ENCODE measurements at regions not wholly inside any gene's neighbourhood (a gene's known extent, or its start where the extent isn't known, plus 50 kb on each side); places are given as distances from the start of the nearest gene placed in this dataset.

- Histone ChIP-seq H3K27me3 (ENCODE audit: control insufficient read depth, insufficient read depth, low read length) (no peaks in the 10 kb centered on the region), H3K36me3 (ENCODE audit: control insufficient read depth, insufficient read depth, low read length) (no peaks in the 10 kb centered on the region), H3K4me1 (ENCODE audit: control insufficient read depth, insufficient read depth, low read length) (no peaks in the 10 kb centered on the region), H3K27ac (ENCODE audit: low read depth, low read length) (no peak overlapping the region), H3K9me3 (ENCODE audit: control insufficient read depth, insufficient read depth, low read length) (no peaks in the 10 kb centered on the region), H3K4me3 (ENCODE audit: low read depth, low read length) (no peak overlapping the region)
- 97% methylated on average over 8 of the region's 9 CpGs for WGBS (ENCODE audit: insufficient coverage)
- DNase-seq (ENCODE audit: low read depth in 4 of 6, low spot score in 6 of 6): no peak
Measured at GRCh38 chr13:73599232-73600128, 534.7 kb downstream of the KLF12 start.

DNA sequence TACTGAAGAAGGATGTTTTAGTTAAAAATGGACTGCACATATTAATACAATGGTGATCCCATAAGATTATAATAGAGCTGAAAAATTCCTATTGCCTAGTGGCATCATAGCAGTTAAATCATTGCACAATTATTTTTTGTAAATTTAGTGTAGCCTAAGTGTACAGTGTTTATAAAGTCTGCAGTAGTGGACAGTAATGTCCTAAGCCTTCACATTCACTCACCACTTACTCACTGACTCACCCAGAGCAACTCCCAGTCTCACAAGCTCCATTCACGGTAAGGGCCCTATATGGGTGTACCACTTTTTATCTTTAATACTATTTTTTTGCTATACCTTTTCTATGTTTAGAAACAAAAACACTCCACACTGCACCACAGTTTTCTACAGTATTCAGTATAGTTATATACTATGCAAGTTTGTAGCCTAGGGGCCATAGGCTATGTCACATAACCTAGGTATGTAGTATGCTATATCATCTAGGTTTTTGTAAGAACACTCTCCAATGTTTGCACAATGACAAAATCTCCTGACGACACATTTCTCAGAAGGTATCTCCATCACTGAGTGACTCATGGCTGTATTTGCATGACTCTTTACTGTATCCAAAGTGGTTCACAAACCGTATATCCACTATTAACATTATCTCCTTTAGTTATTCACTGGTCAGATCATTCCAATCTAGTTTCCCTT lies 536.0 kb downstream of the KLF12 start:
- Histone ChIP-seq H3K27ac (ENCODE audit: low read depth, low read length) (no peak overlapping the region), H3K4me1 (ENCODE audit: control insufficient read depth, insufficient read depth, low read length) (no peaks in the 10 kb centered on the region), H3K9me3 (ENCODE audit: control insufficient read depth, insufficient read depth, low read length) (no peaks in the 10 kb centered on the region), H3K36me3 (ENCODE audit: control insufficient read depth, insufficient read depth, low read length) (no peaks in the 10 kb centered on the region), H3K4me3 (ENCODE audit: low read depth, low read length) (no peak overlapping the region), H3K27me3 (ENCODE audit: control insufficient read depth, insufficient read depth, low read length) (no peaks in the 10 kb centered on the region)
- WGBS (ENCODE audit: insufficient coverage): 100% methylated on average over 2 of the region's 3 CpGs
- DNase-seq (ENCODE audit: low read depth in 4 of 6, low spot score in 6 of 6): no peak

- H3K9me3 ChIP-seq (ENCODE audit: control insufficient read depth, insufficient read depth, low read length): no peaks in the 10 kb centered on the region
- no peaks in the 10 kb centered on the region for H3K36me3 ChIP-seq (ENCODE audit: control insufficient read depth, insufficient read depth, low read length)
- no peaks in the 10 kb centered on the region for H3K27me3 ChIP-seq (ENCODE audit: control insufficient read depth, insufficient read depth, low read length)
- H3K27ac ChIP-seq (ENCODE audit: low read depth, low read length): no peak overlapping the region
- no CpG with 5 or more reads among the region's 1 CpG for WGBS (ENCODE audit: insufficient coverage)
- DNase-seq (ENCODE audit: low read depth in 4 of 6, low spot score in 6 of 6): peak in 1 of 6 donors; percentile 46
- H3K4me1 ChIP-seq (ENCODE audit: control insufficient read depth, insufficient read depth, low read length): no peaks in the 10 kb centered on the region
- no peak overlapping the region for H3K4me3 ChIP-seq (ENCODE audit: low read depth, low read length)
Measured at GRCh38 chr13:73596382-73596781, 537.6 kb downstream of the KLF5 start.

DNA sequence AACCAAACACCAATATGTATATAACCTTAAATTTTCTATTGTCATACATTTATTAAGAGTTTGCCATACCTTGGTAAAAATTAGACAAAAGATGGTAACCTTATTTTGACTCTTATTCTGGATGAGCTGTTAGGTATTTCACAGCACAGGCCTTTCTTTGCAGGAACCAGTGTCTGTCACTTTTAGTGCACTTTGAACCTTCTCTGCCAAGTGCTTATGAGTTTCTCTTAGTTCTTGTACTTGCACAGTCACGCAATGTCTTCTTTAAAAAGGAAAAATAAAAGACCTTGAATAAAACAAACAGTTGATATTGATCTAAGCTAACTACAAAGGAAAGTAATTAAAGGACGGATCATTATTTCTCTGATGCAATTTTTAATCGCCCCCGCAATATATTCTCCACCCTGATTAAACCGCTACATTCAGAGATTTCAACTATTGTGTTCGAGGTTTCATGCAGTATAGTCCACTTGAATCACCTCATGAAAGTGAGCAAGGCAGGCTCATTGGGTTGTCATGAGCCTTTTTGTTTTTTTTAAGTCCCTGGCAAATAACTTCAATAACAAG lies 534.5 kb downstream of the KLF5 start:
- no CpG with 5 or more reads among the region's 6 CpGs for WGBS (ENCODE audit: insufficient coverage)
- DNase-seq (ENCODE audit: low read depth in 4 of 6, low spot score in 6 of 6): no peak
- Histone ChIP-seq H3K9me3 (ENCODE audit: control insufficient read depth, insufficient read depth, low read length) (no peaks in the 10 kb centered on the region), H3K27ac (ENCODE audit: low read depth, low read length) (no peak overlapping the region), H3K4me1 (ENCODE audit: control insufficient read depth, insufficient read depth, low read length) (no peaks in the 10 kb centered on the region), H3K4me3 (ENCODE audit: low read depth, low read length) (no peak overlapping the region), H3K36me3 (ENCODE audit: control insufficient read depth, insufficient read depth, low read length) (no peaks in the 10 kb centered on the region), H3K27me3 (ENCODE audit: control insufficient read depth, insufficient read depth, low read length) (no peaks in the 10 kb centered on the region)

DNA sequence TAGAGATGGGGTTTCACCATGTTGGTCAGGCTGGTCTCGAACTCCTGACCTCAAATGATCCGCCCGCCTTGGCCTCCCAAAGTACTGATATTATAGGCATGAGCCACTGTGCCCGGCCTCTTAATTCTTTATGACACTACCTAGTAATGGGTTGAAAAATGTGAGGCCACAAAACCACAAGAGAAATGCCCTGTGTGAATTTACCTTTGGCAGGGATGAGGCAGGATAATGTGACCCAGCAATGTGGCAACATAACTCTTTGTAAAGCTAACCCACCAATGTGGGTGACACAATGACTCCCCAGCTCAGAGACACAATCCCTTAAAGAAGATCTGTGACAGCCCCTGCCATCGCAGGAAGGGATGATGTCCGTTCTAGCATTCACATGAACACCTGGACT lies 533.1 kb downstream of the KLF5 start:
- Histone ChIP-seq H3K9me3 (ENCODE audit: control insufficient read depth, insufficient read depth, low read length) (no peaks in the 10 kb centered on the region), H3K27me3 (ENCODE audit: control insufficient read depth, insufficient read depth, low read length) (no peaks in the 10 kb centered on the region), H3K4me1 (ENCODE audit: control insufficient read depth, insufficient read depth, low read length) (no peaks in the 10 kb centered on the region), H3K27ac (ENCODE audit: low read depth, low read length) (no peak overlapping the region), H3K36me3 (ENCODE audit: control insufficient read depth, insufficient read depth, low read length) (no peaks in the 10 kb centered on the region), H3K4me3 (ENCODE audit: low read depth, low read length) (no peak overlapping the region)
- DNase-seq (ENCODE audit: low read depth in 4 of 6, low spot score in 6 of 6): no peak
- no CpG with 5 or more reads among the region's 6 CpGs for WGBS (ENCODE audit: insufficient coverage)

DNA sequence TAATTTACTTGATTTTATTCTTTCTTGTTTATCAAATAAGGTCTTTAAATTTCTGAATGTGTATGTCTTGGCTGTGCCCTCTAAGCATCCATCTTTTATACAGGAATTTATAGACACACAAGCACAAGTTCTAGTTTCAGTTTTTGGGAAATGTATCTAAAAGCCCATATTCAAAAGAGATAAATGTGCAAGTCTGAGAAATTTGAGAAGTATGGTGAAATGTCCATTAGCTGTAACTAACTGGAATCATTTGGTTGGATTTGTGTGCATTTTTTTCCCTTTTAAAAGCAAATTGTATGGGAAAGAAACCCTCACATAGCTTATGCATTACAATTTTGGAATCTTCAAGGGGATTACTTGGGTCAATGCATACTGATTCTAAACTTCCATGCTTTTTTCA lies 532.0 kb downstream of the KLF5 start:
- Histone ChIP-seq H3K4me1 (ENCODE audit: control insufficient read depth, insufficient read depth, low read length) (no peaks in the 10 kb centered on the region), H3K27me3 (ENCODE audit: control insufficient read depth, insufficient read depth, low read length) (no peaks in the 10 kb centered on the region), H3K4me3 (ENCODE audit: low read depth, low read length) (no peak overlapping the region), H3K9me3 (ENCODE audit: control insufficient read depth, insufficient read depth, low read length) (no peaks in the 10 kb centered on the region), H3K27ac (ENCODE audit: low read depth, low read length) (no peak overlapping the region), H3K36me3 (ENCODE audit: control insufficient read depth, insufficient read depth, low read length) (no peaks in the 10 kb centered on the region)
- DNase-seq (ENCODE audit: low read depth in 4 of 6, low spot score in 6 of 6): no peak

- DNase-seq (ENCODE audit: low read depth in 4 of 6, low spot score in 6 of 6): no peak
- Histone ChIP-seq H3K27ac (ENCODE audit: low read depth, low read length) (no peak overlapping the region), H3K4me1 (ENCODE audit: control insufficient read depth, insufficient read depth, low read length) (no peaks in the 10 kb centered on the region), H3K27me3 (ENCODE audit: control insufficient read depth, insufficient read depth, low read length) (no peaks in the 10 kb centered on the region), H3K4me3 (ENCODE audit: low read depth, low read length) (no peak overlapping the region), H3K9me3 (ENCODE audit: control insufficient read depth, insufficient read depth, low read length) (no peaks in the 10 kb centered on the region), H3K36me3 (ENCODE audit: control insufficient read depth, insufficient read depth, low read length) (no peaks in the 10 kb centered on the region)
- 89% methylated on average over 2 of the region's 2 CpGs for WGBS (ENCODE audit: insufficient coverage)
Measured at GRCh38 chr13:73585236-73585635, 526.4 kb downstream of the KLF5 start.

GRCh38 chr13:73583331-73583730 lies 524.5 kb downstream of the KLF5 start:
- Histone ChIP-seq H3K27me3 (ENCODE audit: control insufficient read depth, insufficient read depth, low read length) (no peaks in the 10 kb centered on the region), H3K9me3 (ENCODE audit: control insufficient read depth, insufficient read depth, low read length) (no peaks in the 10 kb centered on the region), H3K36me3 (ENCODE audit: control insufficient read depth, insufficient read depth, low read length) (no peaks in the 10 kb centered on the region), H3K4me3 (ENCODE audit: low read depth, low read length) (no peak overlapping the region), H3K4me1 (ENCODE audit: control insufficient read depth, insufficient read depth, low read length) (no peaks in the 10 kb centered on the region), H3K27ac (ENCODE audit: low read depth, low read length) (no peak overlapping the region)
- no CpG with 5 or more reads among the region's 3 CpGs for WGBS (ENCODE audit: insufficient coverage)
- no peak for DNase-seq (ENCODE audit: low read depth in 4 of 6, low spot score in 6 of 6)

- Histone ChIP-seq H3K27ac (ENCODE audit: low read depth, low read length) (no peak overlapping the region), H3K27me3 (ENCODE audit: control insufficient read depth, insufficient read depth, low read length) (no peaks in the 10 kb centered on the region), H3K4me3 (ENCODE audit: low read depth, low read length) (no peak overlapping the region), H3K4me1 (ENCODE audit: control insufficient read depth, insufficient read depth, low read length) (no peaks in the 10 kb centered on the region), H3K9me3 (ENCODE audit: control insufficient read depth, insufficient read depth, low read length) (no peaks in the 10 kb centered on the region), H3K36me3 (ENCODE audit: control insufficient read depth, insufficient read depth, low read length) (no peaks in the 10 kb centered on the region)
- 95% methylated on average over 2 of the region's 3 CpGs for WGBS (ENCODE audit: insufficient coverage)
- DNase-seq (ENCODE audit: low read depth in 4 of 6, low spot score in 6 of 6): no peak
Measured at GRCh38 chr13:73580513-73581267, 521.9 kb downstream of the KLF5 start.

Data from spinal cord (tissue), 9 donors.